Activated naive CD8-positive, alpha-beta T cell (primary cell): ENCODE measurements at regions not wholly inside any gene's neighbourhood (a gene's known extent, or its start where the extent isn't known, plus 50 kb on each side); places are given as distances from the start of the nearest gene placed in this dataset.
A peak's percentile ranks its signal among the peaks of the same experiment; 100 is the strongest.
"Not testable (repeated sequence)": the region's sequence is repeated elsewhere in the genome, so short reads cannot be mapped to it uniquely, and the experiment has no call there.

Source experiments
- H3K27ac Mint-ChIP-seq: one replicate; pipeline ENCODE4 v1.8.0; 2021; ENCODE audit warnings: mixed read lengths
- H3K27me3 Mint-ChIP-seq: one replicate; pipeline ENCODE4 v1.8.0; 2021; ENCODE audit warnings: mixed read lengths
- H3K36me3 Mint-ChIP-seq: one replicate; pipeline ENCODE4 v1.8.0; 2021; ENCODE audit warnings: mixed read lengths
- H3K4me1 Mint-ChIP-seq: one replicate; pipeline ENCODE4 v1.8.0; 2021; ENCODE audit warnings: low read depth, mixed read lengths
- H3K4me3 Mint-ChIP-seq: one replicate; pipeline ENCODE4 v1.8.0; 2021; ENCODE audit warnings: mild to moderate bottlenecking, mixed read lengths
- H3K9me3 Mint-ChIP-seq: one replicate; pipeline ENCODE4 v1.8.0; 2021; ENCODE audit warnings: low read depth, mixed read lengths

DNA sequence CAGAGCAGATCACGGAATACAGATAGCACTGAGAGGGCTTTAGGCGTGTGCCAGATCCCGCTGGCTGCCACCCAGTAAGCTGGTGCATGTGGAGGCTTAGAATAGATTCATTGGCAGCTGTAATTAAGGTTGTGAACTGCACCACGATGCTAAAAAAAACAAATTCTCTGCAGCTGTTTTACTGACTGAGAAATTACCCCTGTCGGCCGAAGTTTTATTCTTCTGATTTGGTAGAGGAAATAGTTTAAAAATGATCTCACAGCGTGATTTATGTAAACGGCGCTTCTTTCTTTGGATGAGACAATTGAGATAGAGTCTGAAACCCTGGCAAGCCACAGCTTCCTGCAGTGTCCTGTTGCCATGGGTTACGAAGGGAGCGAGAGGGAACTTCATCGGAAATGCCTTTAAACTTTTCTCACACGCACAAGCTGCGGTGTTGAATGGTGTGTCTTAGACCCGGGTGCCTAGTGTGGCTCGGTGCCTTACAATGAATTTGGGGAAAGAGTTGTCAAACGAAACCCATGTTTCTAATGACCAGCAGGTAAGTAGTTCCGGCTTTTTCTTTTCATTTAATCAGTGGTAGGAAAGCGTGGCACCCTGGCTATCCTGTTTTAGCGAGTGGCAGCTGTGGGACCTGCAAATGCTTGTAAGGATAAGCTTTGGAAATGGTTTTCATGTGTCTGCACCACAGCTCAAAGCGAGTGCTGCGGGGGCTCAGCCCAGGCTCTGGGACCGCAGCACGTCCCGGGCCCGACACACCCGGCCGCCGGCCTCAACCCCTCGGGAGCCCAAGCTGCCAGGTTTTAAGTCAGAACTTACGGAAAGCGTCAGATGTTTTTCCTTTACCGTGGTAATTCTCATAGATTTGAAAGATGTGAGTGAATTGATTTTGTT, 71.7 kb upstream of the HGFAC start:
- Mint-ChIP-seq H3K9me3 (no peaks in the 10 kb centered on the region), H3K27ac (no peak overlapping the region), H3K27me3 (peaks cover 2% of the 10 kb centered on the region), H3K4me3 (peak overlapping the region; percentile 75), H3K36me3 (no peaks in the 10 kb centered on the region), H3K4me1 (peaks cover 23% of the 10 kb centered on the region)

DNA sequence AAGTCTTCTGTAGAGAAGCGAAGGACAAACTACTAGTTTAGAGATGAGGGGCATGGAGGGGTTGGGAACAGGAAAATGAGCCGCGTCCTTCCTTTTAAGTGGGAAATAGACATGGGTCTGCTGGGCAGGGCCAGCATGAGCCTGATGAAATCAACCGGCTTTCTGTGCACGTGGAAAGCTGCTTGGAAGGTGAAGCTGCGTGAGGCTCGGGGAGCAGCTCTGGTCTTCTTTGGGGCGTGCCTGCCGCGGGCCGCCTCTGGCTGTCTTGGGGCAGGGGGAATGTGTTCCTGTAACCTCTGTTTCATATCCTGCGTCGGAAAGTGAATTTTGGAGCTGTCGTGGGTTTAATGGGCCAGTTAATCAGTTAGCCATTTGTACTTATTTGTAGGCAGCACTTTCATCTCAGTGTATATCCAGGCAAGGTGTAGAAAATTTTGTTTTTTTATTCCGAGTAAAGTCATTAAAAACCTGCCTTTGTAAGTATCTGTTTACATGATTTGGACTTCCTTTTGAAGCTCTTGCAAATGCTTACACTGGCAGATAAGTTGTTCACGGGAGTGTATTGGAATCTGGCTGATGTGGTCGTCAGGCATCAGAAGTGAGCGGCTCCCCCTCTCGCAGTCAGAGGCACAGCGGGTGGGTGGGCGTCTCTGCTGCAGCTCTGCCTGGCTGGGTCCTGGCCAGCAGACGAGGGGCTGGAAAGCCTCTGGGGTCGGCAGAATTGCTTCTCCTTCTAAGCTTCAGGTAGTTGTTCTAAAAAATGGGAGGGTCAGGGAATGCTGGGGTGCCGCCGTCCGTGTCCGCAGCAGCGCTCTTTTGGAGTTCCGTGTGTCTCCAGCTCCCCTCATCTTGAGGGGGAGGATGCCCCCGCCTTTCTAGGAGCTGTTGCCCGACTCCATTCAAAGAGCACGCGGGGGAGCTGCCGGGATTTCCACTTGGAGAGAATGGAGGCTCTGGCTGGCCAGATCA, 70.5 kb upstream of the HGFAC start:
- H3K4me3 Mint-ChIP-seq = no peak overlapping the region
- H3K27ac Mint-ChIP-seq = no peak overlapping the region
- H3K9me3 Mint-ChIP-seq = no peaks in the 10 kb centered on the region
- peaks cover 2% of the 10 kb centered on the region for H3K27me3 Mint-ChIP-seq
- H3K4me1 Mint-ChIP-seq = peaks cover 23% of the 10 kb centered on the region
- no peaks in the 10 kb centered on the region for H3K36me3 Mint-ChIP-seq

DNA sequence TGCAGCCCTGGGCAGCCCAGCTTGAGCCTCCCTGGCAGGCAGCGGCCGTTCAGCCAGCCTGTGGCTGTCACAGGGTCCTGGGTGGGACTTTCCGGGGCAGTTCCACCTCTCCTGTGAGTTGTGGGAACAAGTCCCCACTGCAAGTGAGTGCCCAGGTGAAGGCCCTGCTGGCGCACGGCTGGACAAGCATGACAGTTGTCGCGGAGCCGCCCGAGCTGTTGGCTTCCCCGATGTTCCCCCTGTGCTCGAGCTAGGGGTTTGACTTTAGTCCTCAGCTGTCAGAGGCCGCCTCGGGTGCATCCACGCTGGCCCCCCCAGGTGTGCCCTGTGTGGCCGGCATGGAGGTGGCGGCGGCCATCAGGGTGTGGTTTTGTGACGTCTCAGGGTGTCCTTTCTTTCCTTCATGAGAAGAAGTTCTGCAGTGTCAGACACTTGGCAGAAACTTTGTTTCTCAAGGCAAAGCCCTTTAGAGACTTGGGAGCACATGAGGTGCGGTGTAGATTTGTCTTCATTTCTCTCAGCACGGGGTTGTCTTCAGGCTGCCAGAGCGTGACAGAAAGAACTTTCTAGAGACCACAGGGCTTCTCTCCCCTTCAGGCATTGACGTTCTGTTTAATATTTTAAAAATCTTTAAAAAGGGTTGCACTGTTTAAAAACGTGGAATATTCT, 69.4 kb upstream of the HGFAC start:
- Mint-ChIP-seq H3K4me3 (no peak overlapping the region), H3K4me1 (peaks cover 23% of the 10 kb centered on the region), H3K27ac (no peak overlapping the region), H3K36me3 (no peaks in the 10 kb centered on the region), H3K9me3 (no peaks in the 10 kb centered on the region), H3K27me3 (peaks cover 2% of the 10 kb centered on the region)

- Mint-ChIP-seq H3K9me3 (no peaks in the 10 kb centered on the region), H3K4me1 (peaks cover 23% of the 10 kb centered on the region), H3K4me3 (no peak overlapping the region), H3K36me3 (no peaks in the 10 kb centered on the region), H3K27ac (no peak overlapping the region), H3K27me3 (peaks cover 2% of the 10 kb centered on the region)
These were observed 68.8 kb upstream of the HGFAC start for GRCh38 chr4:3372933-3373465.

GRCh38 chr4:3373468-3373867, 68.3 kb upstream of the HGFAC start:
- Mint-ChIP-seq H3K36me3 (no peaks in the 10 kb centered on the region), H3K4me3 (no peak overlapping the region)

DNA sequence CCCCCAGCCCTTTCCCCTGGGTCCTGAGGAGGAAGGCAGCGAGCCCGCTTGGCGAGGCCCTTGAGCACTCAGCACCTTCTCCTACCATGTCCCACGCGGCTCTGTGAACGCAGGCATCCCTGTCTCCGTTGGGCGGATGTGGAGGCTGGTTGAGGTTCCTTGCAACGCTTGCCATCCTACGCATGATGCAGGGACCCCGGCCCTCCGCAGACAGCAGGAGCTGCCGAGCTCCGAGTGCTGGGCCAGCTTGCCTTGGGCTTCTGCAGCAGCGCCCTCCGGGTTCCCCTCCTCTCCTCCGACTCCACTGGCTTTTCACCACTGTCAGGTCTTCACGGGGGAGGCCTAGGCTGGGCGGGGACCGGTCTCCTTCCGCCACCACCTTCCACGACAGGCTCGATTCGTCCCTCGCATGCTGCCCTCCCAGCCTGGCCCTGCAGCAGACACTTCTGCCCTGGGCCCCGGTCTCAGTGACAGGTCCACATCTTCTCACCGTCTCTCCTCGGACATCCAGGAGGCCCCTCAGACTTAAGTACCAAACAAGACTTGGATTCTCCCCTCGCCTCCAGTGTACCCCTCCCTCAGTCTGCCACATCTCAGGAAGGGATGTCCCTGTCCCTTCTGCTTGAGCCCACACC, 67.6 kb upstream of the HGFAC start:
- H3K36me3 Mint-ChIP-seq = peaks cover 3% of the 10 kb centered on the region
- peaks cover 2% of the 10 kb centered on the region for H3K27me3 Mint-ChIP-seq
- no peak overlapping the region for H3K4me3 Mint-ChIP-seq
- H3K9me3 Mint-ChIP-seq = no peaks in the 10 kb centered on the region
- peaks cover 14% of the 10 kb centered on the region for H3K4me1 Mint-ChIP-seq
- no peak overlapping the region for H3K27ac Mint-ChIP-seq

More at GRCh38 chr4:3373468-3373867, 68.3 kb upstream of the HGFAC start:
- peaks cover 20% of the 10 kb centered on the region for H3K4me1 Mint-ChIP-seq
- no peaks in the 10 kb centered on the region for H3K9me3 Mint-ChIP-seq
- H3K27ac Mint-ChIP-seq = no peak overlapping the region
- peaks cover 2% of the 10 kb centered on the region for H3K27me3 Mint-ChIP-seq

- Mint-ChIP-seq H3K27ac (no peak overlapping the region), H3K9me3 (peaks cover under 1% of the 10 kb centered on the region), H3K36me3 (peaks cover 3% of the 10 kb centered on the region), H3K4me3 (no peak overlapping the region), H3K27me3 (peaks cover 2% of the 10 kb centered on the region), H3K4me1 (peaks cover 8% of the 10 kb centered on the region)
These were observed 67.1 kb upstream of the HGFAC start for GRCh38 chr4:3374667-3375066.

- no peaks in the 10 kb centered on the region for H3K27me3 Mint-ChIP-seq
- peaks cover 4% of the 10 kb centered on the region for H3K9me3 Mint-ChIP-seq
- H3K4me1 Mint-ChIP-seq = peaks cover 3% of the 10 kb centered on the region
- no peak overlapping the region for H3K4me3 Mint-ChIP-seq
- H3K27ac Mint-ChIP-seq = no peak overlapping the region
- peaks cover 6% of the 10 kb centered on the region for H3K36me3 Mint-ChIP-seq
These were observed 66.1 kb upstream of the HGFAC start for GRCh38 chr4:3375688-3376087.

DNA sequence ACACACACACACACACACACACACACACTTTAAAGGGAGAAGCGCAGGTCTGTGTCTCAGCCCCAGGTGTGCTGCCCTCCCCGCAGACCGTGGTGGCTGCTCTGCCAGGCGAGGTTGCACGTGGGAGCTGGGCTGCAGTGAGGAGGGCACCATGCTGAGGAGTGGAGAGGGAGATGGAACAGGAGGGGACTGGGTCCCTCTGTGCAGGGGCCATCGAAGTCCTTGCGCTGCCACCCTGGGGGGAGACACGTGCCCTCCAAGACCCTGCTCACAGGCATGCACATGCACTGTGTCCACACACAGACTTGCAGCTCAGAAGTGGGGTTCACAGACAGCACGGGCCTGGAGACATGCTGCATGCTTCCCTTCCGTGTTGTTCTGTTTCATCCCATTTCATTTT, 65.5 kb upstream of the HGFAC start:
- H3K27ac Mint-ChIP-seq = no peak overlapping the region
- no peak overlapping the region for H3K4me3 Mint-ChIP-seq
- peaks cover 10% of the 10 kb centered on the region for H3K36me3 Mint-ChIP-seq
- H3K9me3 Mint-ChIP-seq = peaks cover 4% of the 10 kb centered on the region
- H3K4me1 Mint-ChIP-seq = peaks cover 2% of the 10 kb centered on the region
- no peaks in the 10 kb centered on the region for H3K27me3 Mint-ChIP-seq

GRCh38 chr4:3377557-3377956, 64.2 kb upstream of the HGFAC start:
- H3K4me3 Mint-ChIP-seq = no peak overlapping the region
- no peak overlapping the region for H3K27ac Mint-ChIP-seq
- peaks cover 10% of the 10 kb centered on the region for H3K36me3 Mint-ChIP-seq
- H3K9me3 Mint-ChIP-seq = peaks cover 4% of the 10 kb centered on the region
- no peaks in the 10 kb centered on the region for H3K27me3 Mint-ChIP-seq
- peaks cover 2% of the 10 kb centered on the region for H3K4me1 Mint-ChIP-seq

- H3K27ac Mint-ChIP-seq = not testable (repeated sequence)
These were observed 61.4 kb upstream of the HGFAC start for GRCh38 chr4:3380336-3380735.

GRCh38 chr4:3381208-3381607, 60.6 kb upstream of the HGFAC start:
- H3K4me1 Mint-ChIP-seq, H3K36me3 Mint-ChIP-seq, H3K4me3 Mint-ChIP-seq, H3K27me3 Mint-ChIP-seq, H3K9me3 Mint-ChIP-seq, H3K27ac Mint-ChIP-seq: not testable (repeated sequence)

More at GRCh38 chr4:3380336-3380735, 61.4 kb upstream of the HGFAC start:
- H3K36me3 Mint-ChIP-seq, H3K27me3 Mint-ChIP-seq, H3K9me3 Mint-ChIP-seq, H3K4me3 Mint-ChIP-seq, H3K4me1 Mint-ChIP-seq: not testable (repeated sequence)

DNA sequence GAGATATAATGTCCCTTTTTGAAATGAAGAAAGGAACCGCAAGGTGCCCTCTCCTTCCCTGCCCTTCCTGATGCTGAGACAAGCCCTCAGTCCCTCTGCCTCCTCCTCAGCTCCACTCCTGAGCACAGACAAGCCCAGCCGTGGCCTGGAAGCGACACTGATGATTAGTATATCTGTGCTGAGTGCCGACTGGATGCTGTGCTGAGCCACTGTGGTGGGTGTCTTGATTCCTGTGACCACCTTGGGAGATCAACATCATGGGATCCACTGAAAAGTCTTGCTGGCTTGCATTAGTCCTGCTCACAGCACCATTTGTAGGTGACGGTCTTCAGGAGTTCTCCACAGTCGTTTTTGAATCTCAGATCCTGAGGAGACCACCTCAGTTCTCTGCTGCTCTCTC, 59.5 kb upstream of the HGFAC start:
- no peak overlapping the region for H3K4me3 Mint-ChIP-seq
- H3K4me1 Mint-ChIP-seq = peaks cover 7% of the 10 kb centered on the region
- peaks cover 10% of the 10 kb centered on the region for H3K36me3 Mint-ChIP-seq
- no peak overlapping the region for H3K27ac Mint-ChIP-seq
- peaks cover 4% of the 10 kb centered on the region for H3K9me3 Mint-ChIP-seq
- H3K27me3 Mint-ChIP-seq = no peaks in the 10 kb centered on the region

DNA sequence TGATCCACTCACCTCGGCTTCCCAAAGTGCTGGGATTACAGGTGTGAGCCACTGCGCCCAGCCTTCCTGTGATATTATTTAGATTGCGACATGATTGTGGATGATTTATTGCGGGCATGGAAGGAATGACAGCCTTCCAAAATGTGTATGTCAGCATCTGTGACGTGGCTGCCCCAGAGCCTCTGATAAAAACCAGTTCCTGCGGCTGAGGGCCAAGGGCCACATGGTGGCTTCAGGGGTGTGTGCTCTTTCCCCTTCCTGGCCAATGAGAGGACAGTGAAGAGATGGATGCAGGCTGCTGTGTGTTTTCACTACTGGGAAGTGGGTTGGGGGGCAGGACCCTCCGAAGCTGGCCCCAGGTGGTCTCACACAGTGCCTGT, 57.4 kb upstream of the HGFAC start:
- Mint-ChIP-seq H3K36me3 (peaks cover 7% of the 10 kb centered on the region), H3K27ac (no peak overlapping the region), H3K4me1 (peaks cover 11% of the 10 kb centered on the region), H3K9me3 (peaks cover 4% of the 10 kb centered on the region), H3K4me3 (no peak overlapping the region), H3K27me3 (peaks cover 4% of the 10 kb centered on the region)
